ENCODE measurements at regions not wholly inside any gene's neighbourhood (a gene's known extent, or its start where the extent isn't known, plus 50 kb on each side); places are given as distances from the start of the nearest gene placed in this dataset.

- H3K4me1 ChIP-seq, result no peaks in the 10 kb centered on the region
- H3K27ac ChIP-seq, result no peak overlapping the region
- TF ChIP-seq CTCF (IDR thresholded peaks at IDR 0.05) (no peak), POLR2A (IDR thresholded peaks at IDR 0.05) (no peak), POLR2AphosphoS5 (IDR thresholded peaks at IDR 0.05; ENCODE audit: insufficient read depth in 1 of 2, low read depth in 1 of 2) (no peak)
- H3K4me3 ChIP-seq, result no peak overlapping the region
- H3K9me3 ChIP-seq, result no peaks in the 10 kb centered on the region
- intact Hi-C loops (cut with DNase I), result no loop called here
- H3K27me3 ChIP-seq, result no peaks in the 10 kb centered on the region
- no peaks in the 10 kb centered on the region for H3K36me3 ChIP-seq
- DNase-seq (ENCODE audit: extremely low spot score in 2 of 2), result no peak
These were observed 606.7 kb upstream of the CHRM3 start for GRCh38 chr1:238779716-238780115.

GRCh38 chr1:238778113-238778512, 608.3 kb upstream of the CHRM3 start:
- no peak for DNase-seq (ENCODE audit: extremely low spot score in 2 of 2)
- H3K4me1 ChIP-seq, result no peaks in the 10 kb centered on the region
- intact Hi-C loops (cut with DNase I), result no loop called here
- no peaks in the 10 kb centered on the region for H3K27me3 ChIP-seq
- H3K4me3 ChIP-seq, result no peak overlapping the region
- TF ChIP-seq POLR2AphosphoS5 (IDR thresholded peaks at IDR 0.05; ENCODE audit: insufficient read depth in 1 of 2, low read depth in 1 of 2) (no peak), POLR2A (IDR thresholded peaks at IDR 0.05) (no peak), CTCF (IDR thresholded peaks at IDR 0.05) (no peak)
- H3K36me3 ChIP-seq, result no peaks in the 10 kb centered on the region
- no peak overlapping the region for H3K27ac ChIP-seq
- H3K9me3 ChIP-seq, result no peaks in the 10 kb centered on the region

GRCh38 chr1:238777551-238777950, 608.8 kb upstream of the CHRM3 start:
- H3K27ac ChIP-seq, result no peak overlapping the region
- H3K9me3 ChIP-seq, result no peaks in the 10 kb centered on the region
- no peaks in the 10 kb centered on the region for H3K36me3 ChIP-seq
- no peak for DNase-seq (ENCODE audit: extremely low spot score in 2 of 2)
- no peaks in the 10 kb centered on the region for H3K27me3 ChIP-seq
- TF ChIP-seq CTCF (IDR thresholded peaks at IDR 0.05) (no peak), POLR2A (IDR thresholded peaks at IDR 0.05) (no peak), POLR2AphosphoS5 (IDR thresholded peaks at IDR 0.05; ENCODE audit: insufficient read depth in 1 of 2, low read depth in 1 of 2) (no peak)
- intact Hi-C loops (cut with DNase I), result no loop called here
- no peak overlapping the region for H3K4me3 ChIP-seq
- H3K4me1 ChIP-seq, result no peaks in the 10 kb centered on the region

- Histone ChIP-seq H3K4me1 (no peaks in the 10 kb centered on the region), H3K4me3 (no peak overlapping the region), H3K27me3 (no peaks in the 10 kb centered on the region), H3K27ac (no peak overlapping the region), H3K36me3 (no peaks in the 10 kb centered on the region), H3K9me3 (no peaks in the 10 kb centered on the region)
- no peak for TF ChIP-seq POLR2AphosphoS5 (IDR thresholded peaks at IDR 0.05; ENCODE audit: insufficient read depth in 1 of 2, low read depth in 1 of 2)
- no peak for TF ChIP-seq POLR2A (IDR thresholded peaks at IDR 0.05)
- no peak for TF ChIP-seq CTCF (IDR thresholded peaks at IDR 0.05)
- DNase-seq (ENCODE audit: extremely low spot score in 2 of 2), result no peak
- intact Hi-C loops (cut with DNase I), result no loop called here
These were observed 610.2 kb upstream of the CHRM3 start for GRCh38 chr1:238776126-238776525.

GRCh38 chr1:238772322-238772721, 614.0 kb upstream of the CHRM3 start:
- Histone ChIP-seq H3K4me1 (no peaks in the 10 kb centered on the region), H3K9me3 (no peaks in the 10 kb centered on the region), H3K27ac (no peak overlapping the region), H3K36me3 (no peaks in the 10 kb centered on the region), H3K4me3 (no peak overlapping the region), H3K27me3 (no peaks in the 10 kb centered on the region)
- DNase-seq (ENCODE audit: extremely low spot score in 2 of 2), result no peak
- TF ChIP-seq POLR2AphosphoS5 (IDR thresholded peaks at IDR 0.05; ENCODE audit: insufficient read depth in 1 of 2, low read depth in 1 of 2) (no peak), CTCF (IDR thresholded peaks at IDR 0.05) (no peak)
- intact Hi-C loops (cut with DNase I), result no loop called here

Data from vagina (tissue), 2 donors.